ENCODE measurements at regions not wholly inside any gene's neighbourhood (a gene's known extent, or its start where the extent isn't known, plus 50 kb on each side); places are given as distances from the start of the nearest gene placed in this dataset.

GRCh38 chr16:66256919-66257318 is 109.6 kb upstream of the CDH5 start:
- TF ChIP-seq, protein P1, sequence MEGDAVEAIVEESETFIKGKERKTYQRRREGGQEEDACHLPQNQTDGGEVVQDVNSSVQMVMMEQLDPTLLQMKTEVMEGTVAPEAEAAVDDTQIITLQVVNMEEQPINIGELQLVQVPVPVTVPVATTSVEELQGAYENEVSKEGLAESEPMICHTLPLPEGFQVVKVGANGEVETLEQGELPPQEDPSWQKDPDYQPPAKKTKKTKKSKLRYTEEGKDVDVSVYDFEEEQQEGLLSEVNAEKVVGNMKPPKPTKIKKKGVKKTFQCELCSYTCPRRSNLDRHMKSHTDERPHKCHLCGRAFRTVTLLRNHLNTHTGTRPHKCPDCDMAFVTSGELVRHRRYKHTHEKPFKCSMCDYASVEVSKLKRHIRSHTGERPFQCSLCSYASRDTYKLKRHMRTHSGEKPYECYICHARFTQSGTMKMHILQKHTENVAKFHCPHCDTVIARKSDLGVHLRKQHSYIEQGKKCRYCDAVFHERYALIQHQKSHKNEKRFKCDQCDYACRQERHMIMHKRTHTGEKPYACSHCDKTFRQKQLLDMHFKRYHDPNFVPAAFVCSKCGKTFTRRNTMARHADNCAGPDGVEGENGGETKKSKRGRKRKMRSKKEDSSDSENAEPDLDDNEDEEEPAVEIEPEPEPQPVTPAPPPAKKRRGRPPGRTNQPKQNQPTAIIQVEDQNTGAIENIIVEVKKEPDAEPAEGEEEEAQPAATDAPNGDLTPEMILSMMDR (IDR thresholded peaks at IDR 0.05; ENCODE audit: poor library complexity), result no peak
- no peak for TF ChIP-seq EZH2 (IDR thresholded peaks at IDR 0.05; ENCODE audit: borderline replicate concordance)
- no peak for TF ChIP-seq EZH2phosphoT487 (IDR thresholded peaks at IDR 0.05; ENCODE audit: low read depth, severe bottlenecking, unreplicated experiment)
